ENCODE measurements at regions not wholly inside any gene's neighbourhood (a gene's known extent, or its start where the extent isn't known, plus 50 kb on each side); places are given as distances from the start of the nearest gene placed in this dataset.

GRCh38 chr14:34038358-34039057 lies 87.6 kb upstream of the EGLN3 start:
- peak in 3 of 4 donors; percentile 53 to 86 (median 62) for ATAC-seq
- TF ChIP-seq CTCF (IDR thresholded peaks at IDR 0.05): no peak
- 49 to 52% methylated on average over 6 of the region's 6 CpGs for WGBS, 2 donors
- Histone ChIP-seq H3K27ac (no peak overlapping the region), H3K9me3 (no peaks in the 10 kb centered on the region), H3K4me1 (no peaks in the 10 kb centered on the region), H3K27me3 (no peaks in the 10 kb centered on the region), H3K4me3 (no peak overlapping the region), H3K36me3 (no peaks in the 10 kb centered on the region)
- intact Hi-C loops (cut with DNase I): no loop called here
- no peak for FAIRE-seq
- no peak for DNase-seq

- Histone ChIP-seq H3K4me1 (no peaks in the 10 kb centered on the region), H3K27me3 (no peaks in the 10 kb centered on the region), H3K9me3 (no peaks in the 10 kb centered on the region), H3K4me3 (no peak overlapping the region), H3K27ac (no peak overlapping the region), H3K36me3 (no peaks in the 10 kb centered on the region)
- DNase-seq (no peak), FAIRE-seq (no peak), ATAC-seq (peak in 1 of 4 donors; percentile 26)
- no peak for TF ChIP-seq CTCF (IDR thresholded peaks at IDR 0.05)
- 87 to 96% methylated on average over 2 of the region's 2 CpGs for WGBS, 2 donors
- intact Hi-C loops (cut with DNase I): no loop called here
These were observed 85.5 kb upstream of the EGLN3 start for GRCh38 chr14:34036319-34036766.

- ATAC-seq (no peak), DNase-seq (no peak), FAIRE-seq (no peak)
- H3K36me3 ChIP-seq: no peaks in the 10 kb centered on the region
- no peak for TF ChIP-seq CTCF (IDR thresholded peaks at IDR 0.05)
- H3K27me3 ChIP-seq: no peaks in the 10 kb centered on the region
- intact Hi-C loops (cut with DNase I): no loop called here
- H3K4me3 ChIP-seq: no peak overlapping the region
- WGBS, 2 donors: 95% methylated on average over 1 of the region's 1 CpG
- no peaks in the 10 kb centered on the region for H3K9me3 ChIP-seq
- no peaks in the 10 kb centered on the region for H3K4me1 ChIP-seq
- H3K27ac ChIP-seq: no peak overlapping the region
These were observed 85.0 kb upstream of the EGLN3 start for GRCh38 chr14:34035934-34036250.

- Histone ChIP-seq H3K27me3 (no peaks in the 10 kb centered on the region), H3K36me3 (no peaks in the 10 kb centered on the region), H3K4me3 (no peak overlapping the region), H3K9me3 (no peaks in the 10 kb centered on the region), H3K4me1 (no peaks in the 10 kb centered on the region), H3K27ac (no peak overlapping the region)
- WGBS, 2 donors: 83 to 88% methylated on average over 10 of the region's 10 CpGs
- FAIRE-seq (no peak), DNase-seq (no peak), ATAC-seq (peak in 1 of 4 donors; percentile 68)
- TF ChIP-seq CTCF (IDR thresholded peaks at IDR 0.05): no peak
- intact Hi-C loops (cut with DNase I): no loop called here
These were observed 84.5 kb upstream of the EGLN3 start for GRCh38 chr14:34035177-34035933.

Data from pancreas (tissue), 10 donors.